ENCODE measurements at regions not wholly inside any gene's neighbourhood (a gene's known extent, or its start where the extent isn't known, plus 50 kb on each side); places are given as distances from the start of the nearest gene placed in this dataset.

GRCh38 chr2:10192392-10193015 is 70.0 kb downstream of the RRM2 start:
- Histone ChIP-seq H3K4me1 (ENCODE audit: low read depth) (no peaks in the 10 kb centered on the region), H3K36me3 (ENCODE audit: low read depth) (no peaks in the 10 kb centered on the region), H3K9me3 (no peaks in the 10 kb centered on the region), H3K4me3 (no peak overlapping the region)
- ATAC-seq: no peak
- DNase-seq: no peak
- intact Hi-C loops (cut with DNase I, micrococcal nuclease): no loop called here
- TF ChIP-seq CTCF (IDR thresholded peaks at IDR 0.05): no peak

GRCh38 chr2:10193276-10193795 is 70.8 kb downstream of the RRM2 start:
- DNase-seq: no peak

GRCh38 chr2:10193851-10194820 is 71.6 kb downstream of the RRM2 start:
- ATAC-seq: no peak
- Histone ChIP-seq H3K36me3 (ENCODE audit: low read depth) (no peaks in the 10 kb centered on the region), H3K9me3 (no peaks in the 10 kb centered on the region), H3K4me1 (ENCODE audit: low read depth) (no peaks in the 10 kb centered on the region), H3K4me3 (no peak overlapping the region)
- DNase-seq: no peak
- TF ChIP-seq CTCF (IDR thresholded peaks at IDR 0.05): no peak
- intact Hi-C loops (cut with DNase I, micrococcal nuclease): no loop called here

More at GRCh38 chr2:10193276-10193795, 70.8 kb downstream of the RRM2 start:
- ATAC-seq: no peak
- Histone ChIP-seq H3K36me3 (ENCODE audit: low read depth) (no peaks in the 10 kb centered on the region), H3K4me3 (no peak overlapping the region), H3K9me3 (no peaks in the 10 kb centered on the region), H3K4me1 (ENCODE audit: low read depth) (no peaks in the 10 kb centered on the region)
- intact Hi-C loops (cut with DNase I, micrococcal nuclease): no loop called here
- TF ChIP-seq CTCF (IDR thresholded peaks at IDR 0.05): no peak

- no peak for ATAC-seq
- Histone ChIP-seq H3K4me3 (no peak overlapping the region), H3K36me3 (ENCODE audit: low read depth) (no peaks in the 10 kb centered on the region), H3K9me3 (no peaks in the 10 kb centered on the region), H3K4me1 (ENCODE audit: low read depth) (no peaks in the 10 kb centered on the region)
- no peak for TF ChIP-seq CTCF (IDR thresholded peaks at IDR 0.05)
- intact Hi-C loops (cut with DNase I, micrococcal nuclease): no loop called here
- no peak for DNase-seq
Observed at GRCh38 chr2:10195278-10196109, 73.0 kb downstream of the RRM2 start.
